Fibroblast of skin of right quadriceps (primary cell): ENCODE measurements at regions not wholly inside any gene's neighbourhood (a gene's known extent, or its start where the extent isn't known, plus 50 kb on each side); places are given as distances from the start of the nearest gene placed in this dataset.

Experiments used
- DNase-seq: peaks from one replicate; pipeline ENCODE4 v3.0.0-alpha.2; 2013

DNA sequence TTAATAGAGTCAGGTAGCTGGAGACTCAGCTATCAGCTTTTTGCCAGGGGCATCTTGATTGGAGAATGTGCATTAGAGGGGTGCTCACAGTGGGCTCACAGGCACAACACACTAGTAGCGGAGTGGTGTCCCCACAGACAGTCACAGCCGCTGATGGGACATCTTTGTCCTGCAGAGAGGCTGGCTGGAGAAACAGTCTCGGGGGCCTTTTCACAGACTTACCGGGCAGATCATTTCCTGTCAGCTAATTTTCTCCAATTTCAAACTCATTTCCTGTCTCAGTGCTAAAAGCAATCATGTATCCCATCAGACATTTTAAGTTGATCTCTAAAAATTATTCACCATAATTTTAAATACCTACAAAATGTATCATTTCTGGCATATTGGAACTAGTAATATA is 562.6 kb downstream of the DCDC2C start:
- DNase-seq, result no peak

DNA sequence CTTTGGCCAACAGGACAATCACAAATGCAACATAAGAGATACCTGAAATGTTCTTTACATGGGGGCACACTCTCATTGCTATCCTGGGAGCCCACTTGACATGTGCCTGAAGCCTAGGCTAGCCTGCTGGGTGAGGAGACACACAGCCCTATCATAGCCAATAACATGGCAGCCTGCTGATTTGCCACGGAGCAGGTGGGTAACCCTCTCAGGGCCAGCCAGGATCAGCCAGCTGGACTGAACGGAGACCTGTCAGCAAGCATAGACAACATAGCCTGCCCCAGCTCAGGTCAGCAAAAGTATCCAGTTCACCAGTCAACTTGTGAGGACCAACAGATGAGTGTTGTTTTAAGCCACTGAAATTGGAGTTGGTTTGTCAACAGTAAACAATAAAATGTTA is 566.5 kb downstream of the DCDC2C start:
- no peak for DNase-seq

DNA sequence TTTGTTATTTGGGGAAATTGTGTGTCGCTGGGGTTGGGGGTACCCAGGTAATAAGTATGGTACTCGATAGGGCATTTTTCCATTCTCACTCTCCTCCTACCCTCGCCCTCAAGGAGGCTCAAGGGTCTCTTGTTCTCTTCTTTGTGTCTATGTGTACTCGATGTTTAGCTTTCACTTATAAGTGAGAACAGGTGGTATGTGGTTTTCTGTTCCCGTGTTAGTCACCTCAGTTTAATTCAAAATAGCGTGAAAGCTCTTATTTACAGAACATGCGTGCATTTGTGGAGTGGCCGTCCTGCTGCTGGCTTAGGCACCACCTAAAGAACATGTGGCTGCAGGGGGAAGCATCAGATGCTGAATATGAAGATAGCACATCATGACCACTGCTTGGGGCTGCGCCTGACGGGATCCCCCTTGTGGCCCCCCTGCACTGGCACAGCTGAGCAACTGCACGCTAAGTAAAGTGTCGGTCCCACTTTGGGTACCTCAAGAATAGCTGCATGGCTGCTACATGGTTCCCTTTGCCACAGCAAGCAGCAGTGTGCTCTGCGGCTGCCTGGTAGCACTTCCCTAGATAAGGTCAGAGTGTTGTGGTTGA is 569.0 kb downstream of the DCDC2C start:
- no peak for DNase-seq

DNA sequence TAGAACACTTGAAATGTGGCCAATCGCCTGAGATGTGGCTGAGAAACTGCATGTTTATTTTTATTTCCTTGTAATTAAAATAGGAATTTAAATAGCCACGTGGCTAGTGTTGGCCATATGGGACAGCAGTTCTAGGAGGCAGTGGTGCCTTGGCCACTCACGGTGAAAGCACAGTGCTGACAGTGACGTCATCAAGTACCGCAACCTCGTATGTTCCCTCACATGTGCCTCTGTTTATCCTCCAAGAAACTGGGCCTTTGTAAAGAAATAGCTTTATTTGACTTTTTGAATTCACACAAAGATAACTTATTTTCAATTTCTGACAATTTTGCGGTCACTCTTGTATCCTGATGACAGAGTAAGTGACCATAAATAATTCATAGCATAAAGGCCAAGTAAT is 575.0 kb downstream of the DCDC2C start:
- no peak for DNase-seq

DNA sequence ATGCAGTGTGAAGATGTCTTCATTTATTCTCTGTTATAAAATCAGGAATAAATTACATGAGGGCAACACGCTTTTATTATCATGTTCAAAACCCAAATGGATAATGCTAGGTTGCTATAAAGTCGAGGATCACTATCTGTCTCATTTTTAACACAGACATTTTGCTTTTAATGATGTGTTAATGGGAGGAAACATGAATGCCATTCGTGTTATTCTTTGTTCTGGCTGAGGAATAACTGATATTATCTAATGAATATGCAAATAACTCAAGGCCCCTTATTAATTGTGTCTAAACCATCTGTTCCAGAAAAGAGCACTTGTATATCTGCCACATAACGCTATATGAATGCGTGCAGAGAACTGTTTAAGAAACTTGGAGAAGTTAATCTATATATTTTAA is 576.1 kb downstream of the DCDC2C start:
- DNase-seq, result no peak

DNA sequence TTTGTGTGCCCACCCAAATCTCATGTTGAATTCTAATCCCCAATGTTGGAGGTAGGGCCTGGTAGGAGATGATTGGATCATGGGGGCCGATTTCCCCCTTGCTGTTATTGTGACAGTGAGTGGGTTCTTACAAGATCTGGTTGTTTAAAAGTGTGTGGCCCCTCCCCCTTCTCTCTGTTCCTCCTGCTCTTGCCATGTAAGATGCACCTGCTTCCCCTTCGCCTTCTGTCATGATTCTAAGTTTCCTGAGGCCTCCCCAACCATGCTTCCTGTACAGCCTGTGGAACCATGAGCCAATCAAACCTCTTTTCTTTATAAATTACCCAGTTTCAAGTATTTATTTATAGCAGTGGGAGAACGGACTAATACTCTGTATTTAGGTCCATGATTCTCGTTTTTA is 588.1 kb downstream of the DCDC2C start:
- DNase-seq, result no peak

DNA sequence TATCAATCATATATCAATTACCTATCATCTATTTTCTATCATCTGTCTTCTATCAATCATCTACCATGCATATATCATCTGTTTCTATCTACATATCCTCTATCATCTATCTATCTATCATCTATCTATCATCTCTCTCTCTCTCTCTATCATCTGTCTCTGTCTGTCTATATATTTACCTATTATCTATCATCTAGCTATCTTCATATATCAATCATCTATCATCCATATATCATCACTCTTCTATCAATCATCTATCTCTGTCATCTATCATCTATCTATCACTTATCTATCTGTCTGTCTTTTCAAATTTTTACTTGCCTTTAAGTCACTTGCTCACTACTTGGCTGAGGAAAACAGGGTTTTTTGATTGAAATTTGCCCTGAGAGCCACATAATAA is 592.3 kb downstream of the DCDC2C start:
- DNase-seq, result no peak

DNA sequence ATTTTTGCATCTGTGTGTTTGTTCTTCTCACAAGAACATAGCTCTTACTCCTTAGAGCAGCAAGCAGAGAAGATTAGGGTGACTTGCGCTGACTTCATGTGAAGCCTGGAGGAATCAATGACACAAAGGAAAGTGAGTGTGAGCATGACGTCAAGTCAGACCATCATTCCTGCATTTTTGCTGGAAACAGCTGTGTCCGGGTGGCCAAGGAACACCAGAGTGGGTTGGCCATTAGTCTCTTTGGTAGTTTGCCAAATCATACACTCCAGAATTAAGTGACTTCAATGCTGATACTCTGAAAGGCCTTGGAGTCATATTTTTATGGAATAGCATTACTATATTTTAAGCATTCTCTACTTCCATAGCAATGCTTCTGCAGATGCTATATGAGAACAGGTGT is 597.2 kb downstream of the DCDC2C start:
- DNase-seq, result no peak

DNA sequence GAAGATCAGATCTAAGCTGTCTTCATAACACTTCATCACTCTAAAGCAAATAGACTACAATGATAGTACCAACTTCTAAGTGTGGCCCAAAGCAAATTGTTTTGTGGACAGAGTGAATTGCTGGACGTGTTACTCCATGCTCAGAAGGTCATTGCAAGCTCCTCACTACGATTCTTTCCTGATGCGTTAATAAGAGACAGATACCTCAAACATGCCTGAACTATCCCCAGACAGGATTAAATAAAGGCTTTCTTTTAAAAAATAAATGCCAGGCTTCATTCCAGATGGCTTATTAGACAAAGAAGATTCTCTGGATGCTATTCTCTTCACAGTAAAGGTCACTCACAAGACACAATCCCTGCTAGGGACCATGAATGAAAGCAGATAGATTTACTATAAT is 621.2 kb downstream of the DCDC2C start:
- DNase-seq, result no peak

DNA sequence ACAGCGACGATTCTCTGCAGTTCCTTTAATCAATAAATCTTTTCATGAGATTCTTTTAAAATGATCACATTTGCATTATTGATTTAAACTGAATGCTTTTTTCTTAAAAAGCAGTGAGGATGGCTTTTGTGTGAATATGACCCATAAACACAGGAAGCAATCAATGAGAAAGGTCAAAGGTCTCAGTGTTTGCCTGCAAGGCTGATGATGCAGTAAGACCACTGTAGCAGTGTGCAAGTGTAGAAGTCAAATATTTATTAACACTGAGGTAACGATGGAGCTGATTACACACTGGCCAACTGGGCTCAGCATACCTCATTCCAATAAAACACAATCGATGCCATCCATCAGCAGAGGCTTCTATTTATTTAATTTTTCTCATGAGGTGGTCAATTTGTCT is 633.5 kb downstream of the DCDC2C start:
- no peak for DNase-seq

DNA sequence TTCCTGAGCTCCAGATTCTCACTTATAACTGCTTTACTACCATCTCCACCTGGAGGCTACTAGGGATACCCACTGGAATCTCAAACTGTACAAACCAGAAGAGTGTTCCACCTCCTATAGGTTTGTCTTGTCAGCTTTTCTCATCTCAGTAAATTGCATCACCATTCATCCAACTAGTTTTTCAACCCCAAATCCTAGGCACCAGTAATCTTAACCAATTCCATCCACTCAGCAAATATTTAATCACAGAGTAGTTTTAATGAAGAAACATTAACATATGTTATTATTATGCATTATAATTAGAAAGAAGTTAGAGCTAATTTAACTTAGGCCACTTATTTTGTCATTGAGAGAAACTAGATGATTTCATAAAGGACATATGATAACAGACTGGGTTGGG is 635.0 kb downstream of the DCDC2C start:
- no peak for DNase-seq

DNA sequence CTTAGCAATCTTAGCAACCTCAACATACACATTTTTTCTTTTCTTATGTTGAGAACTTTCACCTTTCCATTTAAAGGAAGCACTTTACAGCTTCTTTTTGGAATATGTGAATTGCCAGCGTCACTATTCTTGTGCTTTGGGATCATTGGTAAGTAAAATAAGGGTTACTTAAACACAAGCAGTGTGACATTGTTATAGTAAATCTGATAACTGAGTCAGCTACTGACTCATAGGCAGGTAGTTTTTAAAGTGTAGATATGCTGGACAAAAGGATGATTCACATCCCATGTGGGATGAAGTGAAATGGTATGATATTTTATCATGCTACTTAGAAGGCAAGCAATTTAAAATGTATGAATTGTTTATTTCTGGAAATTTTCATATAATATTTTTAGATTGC is 637.2 kb downstream of the DCDC2C start:
- DNase-seq, result no peak

DNA sequence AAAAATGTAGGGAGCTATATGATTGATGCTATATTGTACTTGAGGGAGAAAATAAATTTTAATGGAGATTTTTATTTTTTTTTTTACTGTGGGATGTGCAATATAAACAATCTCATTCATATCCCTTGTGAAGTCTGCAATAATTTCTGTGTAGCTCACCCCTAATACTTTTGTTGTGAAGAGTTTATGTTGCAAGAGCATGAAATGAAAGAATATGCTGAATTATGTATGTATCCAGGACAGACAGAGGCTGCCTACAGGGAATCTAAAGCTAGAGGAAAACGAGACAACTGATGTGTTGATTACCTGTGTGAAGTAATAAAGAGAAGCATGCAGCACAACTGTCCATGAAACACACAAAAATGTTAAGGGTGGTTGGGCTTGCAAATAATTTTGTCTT is 643.3 kb downstream of the DCDC2C start:
- no peak for DNase-seq

DNA sequence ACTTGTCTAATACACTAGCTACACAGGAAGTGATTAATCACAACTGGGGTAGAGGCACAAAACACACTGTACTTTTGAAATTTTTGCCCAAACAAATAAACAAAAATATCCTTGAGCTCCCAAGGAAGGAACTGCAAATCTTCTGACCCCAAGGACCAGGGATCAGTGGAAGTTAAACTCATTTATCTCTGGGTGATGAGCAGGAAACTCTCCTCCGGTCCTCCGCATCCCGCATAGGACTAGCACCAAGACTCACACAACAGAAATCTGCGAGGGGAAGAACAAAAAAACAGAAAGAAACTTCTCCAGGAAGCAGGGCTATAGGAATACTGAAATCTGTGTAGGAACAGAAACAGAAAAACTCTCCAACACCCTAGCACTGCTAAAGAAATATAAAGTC is 650.3 kb downstream of the DCDC2C start:
- DNase-seq, result no peak

DNA sequence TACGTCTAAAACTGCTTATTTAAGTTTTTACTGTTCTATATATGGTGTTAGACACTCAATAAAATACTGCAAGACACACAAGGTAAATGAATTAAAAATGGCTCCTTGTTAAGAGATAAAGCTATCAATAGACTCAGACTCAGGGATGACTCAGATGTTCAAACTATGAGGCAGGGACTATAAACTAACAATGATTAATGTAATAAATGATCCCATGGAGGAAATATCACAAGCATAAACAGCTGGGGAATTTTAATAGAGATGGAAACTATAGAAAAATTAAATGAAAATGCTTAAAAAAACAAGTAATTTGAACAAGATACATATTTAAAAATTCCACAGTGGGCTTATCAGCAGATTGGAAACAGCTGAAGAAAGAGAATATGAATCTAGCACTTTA is 650.8 kb downstream of the DCDC2C start:
- DNase-seq, result no peak

DNA sequence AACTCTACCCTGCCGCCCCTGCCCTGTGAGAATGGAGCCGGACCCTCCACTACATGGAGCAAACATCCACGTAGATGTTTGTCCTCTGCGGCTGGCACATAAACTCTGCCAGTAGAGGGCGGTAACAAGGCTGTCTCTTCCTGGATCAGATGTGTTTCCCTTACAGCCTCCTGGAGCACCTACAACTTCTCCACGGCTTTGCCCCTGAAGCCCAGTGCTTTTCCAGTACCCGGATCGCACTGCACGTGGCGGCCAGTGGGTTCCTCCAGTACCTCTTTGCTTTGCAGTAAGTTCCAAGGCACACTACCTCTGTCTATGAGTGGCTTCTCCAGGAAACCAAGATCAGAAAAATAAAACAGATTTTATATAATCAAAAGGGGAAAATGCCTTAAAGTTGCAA is 651.3 kb downstream of the DCDC2C start:
- DNase-seq, result no peak

DNA sequence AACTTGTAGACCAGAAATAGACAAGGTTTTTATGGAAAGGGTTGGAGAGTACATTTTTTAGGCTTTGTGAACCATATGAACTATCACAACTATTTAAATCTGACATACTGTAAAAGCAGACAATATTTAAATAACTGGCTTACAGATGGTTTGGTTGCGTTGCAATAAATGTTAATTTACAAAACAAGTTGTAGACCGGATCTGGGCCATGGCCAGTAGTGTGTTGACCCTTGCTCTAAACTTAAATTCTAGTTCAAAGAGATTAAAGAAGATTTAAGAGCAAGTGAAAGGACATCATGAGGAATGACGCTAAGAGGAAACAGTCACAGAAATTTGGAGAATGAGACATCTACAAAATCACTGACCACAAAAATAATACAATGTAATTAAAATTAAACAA is 652.7 kb downstream of the DCDC2C start:
- no peak for DNase-seq

DNA sequence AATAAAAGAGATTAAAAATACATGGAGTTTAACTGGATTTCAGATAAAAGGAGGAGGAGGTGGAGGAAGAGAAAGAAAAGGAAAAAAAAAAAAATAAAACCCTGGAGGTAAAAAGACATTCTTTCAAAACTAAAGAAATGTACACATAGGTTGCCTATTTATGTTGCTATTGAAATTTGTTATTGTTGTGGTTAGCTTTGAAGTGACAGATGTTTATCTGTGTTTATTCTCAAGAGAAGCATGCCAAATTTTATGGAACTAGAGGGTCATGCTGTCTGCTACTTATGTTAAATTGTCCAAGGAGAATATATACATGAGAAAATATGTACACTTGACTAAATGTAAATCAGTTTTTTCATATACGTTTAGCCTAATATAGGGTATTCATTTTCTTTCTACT is 653.2 kb downstream of the DCDC2C start:
- no peak for DNase-seq

DNA sequence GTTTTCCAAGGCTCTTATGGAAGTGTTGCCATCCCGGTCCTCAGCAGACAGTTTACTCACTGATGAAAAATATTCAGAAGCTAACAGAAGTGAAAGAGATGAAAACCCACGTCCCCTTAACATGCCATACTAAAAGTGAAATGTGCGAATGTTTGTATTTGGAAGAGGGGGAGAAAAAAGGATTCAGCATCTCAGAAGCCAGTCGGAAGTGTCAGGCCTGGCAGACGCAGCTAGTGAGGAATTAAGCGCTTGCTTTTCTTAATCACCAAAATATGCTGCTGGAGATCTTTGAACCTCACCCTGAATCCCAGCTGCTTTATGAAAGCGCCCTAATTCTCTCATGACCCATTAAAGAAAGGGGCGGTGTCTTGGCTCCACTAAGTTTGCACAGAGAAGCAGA is 653.7 kb downstream of the DCDC2C start:
- DNase-seq, result no peak

DNA sequence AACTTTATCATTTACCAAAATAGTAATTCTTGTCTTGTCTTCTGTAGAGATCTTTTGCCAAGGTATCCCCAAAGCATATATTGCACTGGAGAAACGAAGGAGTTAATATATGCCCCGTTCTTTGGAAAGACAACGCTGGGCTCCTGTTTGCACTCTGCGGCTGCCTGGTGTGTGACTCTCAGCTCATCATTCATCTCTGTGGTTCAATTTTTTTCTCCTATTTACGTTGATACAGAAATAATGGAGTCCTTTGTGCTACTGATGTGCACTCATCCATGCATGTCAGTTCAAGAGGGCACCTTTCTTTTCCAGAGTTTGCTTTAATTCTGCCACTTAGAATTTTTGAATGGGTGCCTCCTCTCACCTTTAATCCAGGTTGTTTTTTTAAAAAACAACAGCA is 655.5 kb downstream of the DCDC2C start:
- DNase-seq, result no peak

DNA sequence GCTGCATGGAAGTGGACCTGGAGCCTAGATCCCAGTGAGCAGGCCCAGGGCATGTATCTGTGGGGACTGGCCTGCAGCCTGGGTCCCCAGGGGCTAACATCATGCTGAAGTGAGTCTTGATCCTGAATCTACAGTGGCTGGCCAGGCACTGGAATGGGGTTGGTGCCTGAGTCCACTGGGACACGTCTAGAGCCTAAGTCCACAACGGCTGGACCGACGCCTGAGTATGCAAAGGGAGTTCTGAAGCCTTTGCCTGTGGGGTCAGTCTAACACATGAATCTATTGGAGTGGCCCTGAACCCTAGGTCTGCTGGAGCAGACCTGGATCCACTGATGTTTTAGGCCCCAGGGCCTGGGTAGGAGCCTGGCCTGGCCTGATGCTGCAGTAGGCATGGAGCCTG is 665.5 kb downstream of the DCDC2C start:
- no peak for DNase-seq

DNA sequence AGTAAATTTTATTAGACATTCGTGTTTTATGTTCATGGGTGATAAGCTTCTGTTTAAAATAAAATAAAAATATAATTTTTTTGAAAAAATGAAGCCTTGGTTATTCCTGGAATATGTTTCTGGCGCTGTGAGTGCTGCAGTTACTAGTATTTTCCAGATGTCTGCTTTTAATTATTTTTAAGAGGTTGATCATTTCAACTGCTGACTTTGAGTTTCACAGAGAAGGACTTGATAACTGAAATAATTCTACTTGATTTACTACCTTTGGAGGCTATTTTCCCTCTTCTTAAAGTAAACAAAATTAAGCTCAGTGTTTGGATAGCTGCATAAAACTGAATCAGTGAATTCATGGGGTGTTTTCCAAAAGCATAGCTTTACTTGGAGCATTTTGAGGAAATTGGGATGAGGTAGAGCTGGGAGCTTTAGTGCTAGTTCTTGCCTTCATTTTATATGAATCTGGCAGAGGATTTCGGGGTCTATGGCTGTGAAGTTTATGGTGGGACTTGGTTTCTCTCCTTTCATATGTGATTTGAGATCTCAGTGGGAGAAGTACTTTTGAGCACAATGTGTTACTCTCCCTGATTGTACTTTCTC is 666.5 kb downstream of the DCDC2C start:
- no peak for DNase-seq

DNA sequence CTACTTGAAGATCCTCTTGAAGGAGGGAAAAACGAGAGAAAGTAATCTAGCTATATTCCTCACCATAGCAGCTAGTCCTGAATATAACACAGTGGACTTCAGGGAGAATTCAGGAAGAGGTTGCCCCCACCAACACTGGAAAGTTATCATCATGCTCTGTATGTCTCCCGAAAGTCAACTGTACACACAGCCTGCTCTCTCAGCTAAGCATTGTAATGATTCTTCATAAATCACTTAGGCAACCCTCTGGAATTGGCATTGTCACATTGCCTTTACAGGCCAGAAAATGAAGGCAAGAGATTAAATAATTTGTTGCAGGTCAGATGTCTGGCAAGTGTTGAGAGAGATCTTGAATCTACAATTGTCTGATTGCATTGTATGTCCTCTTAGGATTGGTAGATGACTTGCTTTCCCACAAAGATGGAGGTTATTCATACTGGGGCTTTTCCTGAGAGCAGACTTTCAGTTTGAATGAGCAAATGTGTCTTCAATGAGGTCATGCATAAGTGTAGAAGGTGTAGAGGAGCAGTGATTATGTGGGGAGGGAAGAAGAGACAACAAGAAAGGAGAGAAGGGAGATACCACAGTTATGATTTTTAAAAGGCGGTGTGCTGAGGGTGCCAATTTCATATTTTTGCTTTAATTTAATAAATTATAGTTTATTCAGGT is 667.2 kb downstream of the DCDC2C start:
- DNase-seq, result no peak

DNA sequence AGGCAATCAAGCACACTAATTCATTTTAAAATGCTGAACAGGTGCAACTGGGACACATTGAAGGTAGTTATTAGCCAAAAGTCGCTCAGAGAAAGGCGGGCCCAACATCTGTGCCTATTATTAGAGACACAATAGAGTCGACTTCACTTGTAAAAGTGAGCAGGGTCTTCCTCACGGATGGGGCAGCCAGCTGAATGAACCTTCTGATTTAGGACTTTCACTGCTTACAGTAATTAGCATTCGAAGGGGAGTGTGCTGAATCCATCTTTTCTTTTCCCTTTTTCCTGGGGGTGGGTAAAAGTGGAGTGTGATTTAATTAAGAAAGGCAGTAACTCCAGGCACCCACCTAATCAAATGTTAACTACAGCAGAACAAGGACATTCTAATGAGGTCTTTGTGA is 677.7 kb downstream of the DCDC2C start:
- no peak for DNase-seq

DNA sequence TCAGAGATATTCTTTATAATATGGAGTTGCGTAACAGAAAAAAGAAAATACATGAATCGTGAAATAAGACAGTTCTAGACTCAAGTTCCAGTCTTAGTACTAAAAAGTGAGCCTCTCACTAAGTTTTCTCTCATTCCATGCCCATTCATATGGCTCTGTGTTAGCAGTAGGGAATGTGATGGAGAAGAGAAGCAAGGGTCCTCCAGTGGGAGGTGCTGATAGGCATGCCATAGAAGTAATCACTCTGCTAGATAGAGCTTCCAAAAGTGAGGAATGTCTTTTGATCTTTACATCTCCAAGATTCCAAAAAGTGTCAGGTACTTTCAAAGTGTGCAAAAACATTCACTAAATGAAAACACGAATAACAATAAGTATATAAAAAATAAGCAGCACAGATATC is 678.4 kb downstream of the DCDC2C start:
- no peak for DNase-seq
